ENCODE measurements at regions not wholly inside any gene's neighbourhood (a gene's known extent, or its start where the extent isn't known, plus 50 kb on each side); places are given as distances from the start of the nearest gene placed in this dataset.

DNA sequence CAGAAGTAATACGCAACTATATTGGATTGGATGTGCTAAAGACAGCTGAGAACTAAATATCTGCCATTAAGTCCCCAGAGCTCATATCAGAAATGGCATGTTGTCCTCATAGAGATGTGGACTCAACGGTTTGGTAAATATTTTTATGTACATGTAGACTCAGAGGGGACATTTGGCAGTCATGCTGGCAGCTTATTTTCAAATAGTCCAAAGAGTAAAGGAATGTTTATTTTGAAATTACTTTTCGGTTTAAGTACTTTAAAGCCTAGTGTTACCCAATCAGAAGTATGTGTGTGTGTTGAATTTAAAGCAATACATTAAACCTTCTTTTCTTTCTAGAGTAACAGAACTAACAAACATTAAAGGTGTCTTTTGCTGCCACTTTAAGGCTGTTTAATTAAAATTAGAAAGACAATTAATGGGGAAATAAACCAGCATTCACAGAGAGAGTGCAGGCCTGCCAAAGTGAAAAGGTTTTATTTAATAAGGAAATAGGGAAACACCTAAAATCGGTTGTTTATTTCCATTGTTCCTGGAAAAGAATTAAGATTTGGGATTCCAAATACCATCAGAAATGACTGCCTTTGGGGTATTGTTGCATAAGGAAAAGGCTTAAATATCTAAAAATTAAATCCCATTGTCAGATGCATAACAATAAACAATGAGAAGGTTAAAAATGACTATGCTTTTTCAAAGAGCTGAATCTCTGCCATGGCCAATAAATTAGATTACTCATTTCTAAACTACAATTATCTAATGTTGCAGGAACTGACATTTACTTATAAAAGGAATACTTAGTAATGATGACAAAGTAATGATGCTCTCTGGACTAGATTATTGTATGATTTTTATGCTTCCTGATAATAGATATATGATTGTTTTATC, 113.4 kb upstream of the AHR start:
- no peak overlapping the region for H3K4me3 ChIP-seq (ENCODE audit: low read depth, low read length)
- ChIA-PET POLR2A (no interaction called here), CTCF (interaction anchor here (3.4 kb wide), 1 partner anchor 11 kb away, joined by 8 read pairs; no protein-coding TSS in a partner anchor)
- no peak for TF ChIP-seq CTCF (IDR thresholded peaks at IDR 0.05; ENCODE audit: insufficient read depth, low read depth, low read length)
- no peaks in the 10 kb centered on the region for H3K27me3 ChIP-seq (ENCODE audit: control insufficient read depth, insufficient read depth, low read length)
- DNase-seq (ENCODE audit: low read depth): peak; percentile 26
- H3K36me3 ChIP-seq (ENCODE audit: control insufficient read depth, insufficient read depth, low read length): no peaks in the 10 kb centered on the region

- Histone ChIP-seq H3K36me3 (ENCODE audit: control insufficient read depth, insufficient read depth, low read length) (no peaks in the 10 kb centered on the region), H3K27me3 (ENCODE audit: control insufficient read depth, insufficient read depth, low read length) (no peaks in the 10 kb centered on the region), H3K4me3 (ENCODE audit: low read depth, low read length) (no peak overlapping the region)
- DNase-seq (ENCODE audit: low read depth): peak; percentile 18
- TF ChIP-seq CTCF (IDR thresholded peaks at IDR 0.05; ENCODE audit: insufficient read depth, low read depth, low read length): no peak
- POLR2A ChIA-PET: no interaction called here
- CTCF ChIA-PET: interaction anchor here (3.4 kb wide), 1 partner anchor 10 kb away, joined by 8 read pairs; no protein-coding TSS in a partner anchor
Measured at GRCh38 chr7:17185690-17186070, 112.8 kb upstream of the AHR start.

- H3K27me3 ChIP-seq (ENCODE audit: control insufficient read depth, insufficient read depth, low read length): no peaks in the 10 kb centered on the region
- no peak for DNase-seq (ENCODE audit: low read depth)
- H3K36me3 ChIP-seq (ENCODE audit: control insufficient read depth, insufficient read depth, low read length): no peaks in the 10 kb centered on the region
- ChIA-PET CTCF (interaction anchor here (0.9 to 3.4 kb wide), 2 partner anchors 9 to 11 kb away, joined by 3 to 8 read pairs; no protein-coding TSS in a partner anchor), POLR2A (no interaction called here)
- TF ChIP-seq CTCF (IDR thresholded peaks at IDR 0.05; ENCODE audit: insufficient read depth, low read depth, low read length): no peak
- H3K4me3 ChIP-seq (ENCODE audit: low read depth, low read length): no peak overlapping the region
Measured at GRCh38 chr7:17186745-17187530, 111.5 kb upstream of the AHR start.

- Histone ChIP-seq H3K4me3 (ENCODE audit: low read depth, low read length) (no peak overlapping the region), H3K36me3 (ENCODE audit: control insufficient read depth, insufficient read depth, low read length) (no peaks in the 10 kb centered on the region), H3K27me3 (ENCODE audit: control insufficient read depth, insufficient read depth, low read length) (no peaks in the 10 kb centered on the region)
- CTCF ChIA-PET: no interaction called here
- DNase-seq (ENCODE audit: low read depth): no peak
- POLR2A ChIA-PET: no interaction called here
- no peak for TF ChIP-seq CTCF (IDR thresholded peaks at IDR 0.05; ENCODE audit: insufficient read depth, low read depth, low read length)
Measured at GRCh38 chr7:17194656-17195055, 103.8 kb upstream of the AHR start.

GRCh38 chr7:17195576-17195975, 102.9 kb upstream of the AHR start:
- DNase-seq (ENCODE audit: low read depth): no peak
- Histone ChIP-seq H3K4me3 (ENCODE audit: low read depth, low read length) (no peak overlapping the region), H3K36me3 (ENCODE audit: control insufficient read depth, insufficient read depth, low read length) (no peaks in the 10 kb centered on the region), H3K27me3 (ENCODE audit: control insufficient read depth, insufficient read depth, low read length) (no peaks in the 10 kb centered on the region)
- ChIA-PET POLR2A (interaction anchor here (0.7 kb wide), 1 partner anchor 104 kb away, joined by 4 read pairs; no protein-coding TSS in a partner anchor), CTCF (interaction anchor here (1.2 to 2.2 kb wide), 2 partner anchors 8 to 10 kb away, joined by 4 to 8 read pairs; no protein-coding TSS in a partner anchor)
- TF ChIP-seq CTCF (IDR thresholded peaks at IDR 0.05; ENCODE audit: insufficient read depth, low read depth, low read length): no peak
